WTC11 (cell line): ENCODE measurements at regions not wholly inside any gene's neighbourhood (a gene's known extent, or its start where the extent isn't known, plus 50 kb on each side); places are given as distances from the start of the nearest gene placed in this dataset.

Experiments used
- ATAC-seq: fragments of 200-7000 bp; cut with Tn5 transposase; 2 replicates; pipeline ENCODE4 v1.10.0; 2021; ENCODE audit warnings: mild to moderate bottlenecking, moderate library complexity
- CTCF ChIA-PET: fragments of 300-600 bp; sonication (Branson Sonifier 250); formaldehyde crosslinking; loops from one replicate; lab custom pipeline; 2021; ENCODE audit warnings: antibody characterized with exemption; lab: Charles Lee
- POLR2A ChIA-PET: fragments of 350-600 bp; sonication (Branson Sonifier 250); formaldehyde crosslinking; loops from one replicate; lab custom pipeline; 2021; ENCODE audit warnings: antibody characterized with exemption; lab: Charles Lee
- DNase-seq: peaks from one replicate; pipeline ENCODE4 v3.0.0; 2021; ENCODE audit warnings: low spot score
- H3K27ac Mint-ChIP-seq: 2 replicates; pipeline ENCODE4 v1.8.0; 2021; ENCODE audit warnings: mixed read lengths
- H3K27me3 Mint-ChIP-seq: 2 replicates; pipeline ENCODE4 v1.8.0; 2021; ENCODE audit warnings: low read depth, mild to moderate bottlenecking, moderate library complexity, mixed read lengths
- H3K36me3 Mint-ChIP-seq: 2 replicates; pipeline ENCODE4 v1.8.0; 2021; ENCODE audit warnings: mixed read lengths
- H3K4me1 Mint-ChIP-seq: 2 replicates; pipeline ENCODE4 v1.8.0; 2022; ENCODE audit warnings: mixed read lengths
- H3K4me3 Mint-ChIP-seq: 2 replicates; pipeline ENCODE4 v1.8.0; 2021; ENCODE audit warnings: mild to moderate bottlenecking, moderate library complexity, mixed read lengths
- H3K9me3 Mint-ChIP-seq: 2 replicates; pipeline ENCODE4 v1.8.0; 2021; ENCODE audit warnings: mixed read lengths
- ATF3 ChIP-seq: sonication (generic); formaldehyde crosslinking; conservative IDR thresholded peaks from 2 replicates; pipeline ENCODE4 v1.8.1; 2022; ENCODE audit warnings: mild to moderate bottlenecking, missing genetic modification reagents
- CTCF ChIP-seq: fragments of 200-600 bp; IDR thresholded peaks from 2 replicates; pipeline ENCODE4 v1.8.0; 2022; ENCODE audit warnings: antibody characterized with exemption
- ELF4 ChIP-seq: sonication (generic); formaldehyde crosslinking; IDR thresholded peaks from 2 replicates; pipeline ENCODE4 v1.8.1; 2022; ENCODE audit warnings: low read depth, mild to moderate bottlenecking, moderate library complexity, missing genetic modification reagents
- EMX1 ChIP-seq: fragments of 250-450 bp; sonication (Bioruptor Pico); IDR thresholded peaks from 2 replicates; pipeline ENCODE4 v1.8.0; 2021; ENCODE audit warnings: mild to moderate bottlenecking
- GTF2I ChIP-seq: fragments of 250-450 bp; sonication (Bioruptor Pico); conservative IDR thresholded peaks from 2 replicates; pipeline ENCODE4 v1.4.0; 2021; ENCODE audit warnings: mild to moderate bottlenecking
- MLX ChIP-seq: sonication (generic); formaldehyde crosslinking; IDR thresholded peaks from 2 replicates; pipeline ENCODE4 v1.8.1; 2023; ENCODE audit warnings: mild to moderate bottlenecking, missing genetic modification reagents, moderate library complexity
- NFE2L1 ChIP-seq: sonication (generic); formaldehyde crosslinking; IDR thresholded peaks from 2 replicates; pipeline ENCODE4 v1.8.1; 2023; ENCODE audit warnings: missing genetic modification reagents
- NFYB ChIP-seq: sonication (generic); formaldehyde crosslinking; conservative IDR thresholded peaks from 2 replicates; pipeline ENCODE4 v1.8.0; 2022; ENCODE audit warnings: low read depth, missing genetic modification reagents
- NR2C2 ChIP-seq: sonication (generic); formaldehyde crosslinking; IDR thresholded peaks from 2 replicates; pipeline ENCODE4 v1.8.0; 2022; ENCODE audit warnings: mild to moderate bottlenecking, missing genetic modification reagents
- OVOL2 ChIP-seq: fragments of 250-450 bp; sonication (Bioruptor Pico); IDR thresholded peaks from 2 replicates; pipeline ENCODE4 v1.9.0; 2021; ENCODE audit warnings: mild to moderate bottlenecking, borderline replicate concordance
- RORB ChIP-seq: fragments of 250-450 bp; sonication (Bioruptor Pico); IDR thresholded peaks from 2 replicates; pipeline ENCODE4 v1.9.0; 2021; ENCODE audit warnings: mild to moderate bottlenecking
- SMAD3 ChIP-seq: sonication (generic); formaldehyde crosslinking; IDR thresholded peaks from 2 replicates; pipeline ENCODE4 v1.8.0; 2022; ENCODE audit warnings: missing genetic modification reagents, mild to moderate bottlenecking, borderline replicate concordance
- SMAD4 ChIP-seq: sonication (generic); formaldehyde crosslinking; IDR thresholded peaks from 2 replicates; pipeline ENCODE4 v1.8.0; 2022; ENCODE audit warnings: mild to moderate bottlenecking, missing genetic modification reagents
- ZBTB21 ChIP-seq: sonication (generic); formaldehyde crosslinking; IDR thresholded peaks from 2 replicates; pipeline ENCODE4 v1.8.1; 2023; ENCODE audit warnings: mild to moderate bottlenecking, missing genetic modification reagents, borderline replicate concordance
- ZNF219 ChIP-seq: sonication (generic); formaldehyde crosslinking; IDR thresholded peaks from 2 replicates; pipeline ENCODE4 v1.8.0; 2023; ENCODE audit warnings: missing genetic modification reagents, mild to moderate bottlenecking, borderline replicate concordance
- ZNF263 ChIP-seq: sonication (generic); formaldehyde crosslinking; IDR thresholded peaks from 2 replicates; pipeline ENCODE4 v1.8.1; 2022; ENCODE audit warnings: low read depth, mild to moderate bottlenecking, moderate library complexity, missing genetic modification reagents
- ZNF416 ChIP-seq: fragments of 250-450 bp; sonication (Bioruptor Pico); IDR thresholded peaks from 2 replicates; pipeline ENCODE4 v1.9.0; 2021; ENCODE audit warnings: mild to moderate bottlenecking, inconsistent platforms
- ZNF423 ChIP-seq: fragments of 250-450 bp; sonication (Bioruptor Pico); IDR thresholded peaks from 2 replicates; pipeline ENCODE4 v2.1.2; 2022; ENCODE audit warnings: mild to moderate bottlenecking, moderate library complexity
- ZNF671 ChIP-seq: fragments of 250-450 bp; sonication (Bioruptor Pico); IDR thresholded peaks from 2 replicates; pipeline ENCODE4 v1.8.0; 2021; ENCODE audit warnings: mild to moderate bottlenecking
- ZSCAN18 ChIP-seq: fragments of 250-450 bp; sonication (Bioruptor Pico); IDR thresholded peaks from 2 replicates; pipeline ENCODE4 v2.1.2; 2022; ENCODE audit warnings: mild to moderate bottlenecking, moderate library complexity
- TF ChIP-seq, protein P1 (sequence below): sonication (generic); formaldehyde crosslinking; IDR thresholded peaks from 2 replicates; pipeline ENCODE4 v1.8.0; 2022; ENCODE audit warnings: mild to moderate bottlenecking, missing genetic modification reagents
- TF ChIP-seq, protein P2 (sequence below): fragments of 250-450 bp; sonication (Bioruptor Pico); IDR thresholded peaks from 2 replicates; pipeline ENCODE4 v1.9.0; 2021; ENCODE audit warnings: moderate library complexity, mild to moderate bottlenecking, inconsistent platforms, borderline replicate concordance
- TF ChIP-seq, protein P3 (sequence below): sonication (generic); formaldehyde crosslinking; IDR thresholded peaks from 2 replicates; pipeline ENCODE4 v1.8.1; 2023; ENCODE audit warnings: mild to moderate bottlenecking, moderate library complexity, missing genetic modification reagents
- TF ChIP-seq, protein P4 (sequence below): sonication (generic); formaldehyde crosslinking; IDR thresholded peaks from 2 replicates; pipeline ENCODE4 v1.8.1; 2022; ENCODE audit warnings: missing genetic modification reagents, borderline replicate concordance
- TF ChIP-seq, protein P5 (sequence below): fragments of 250-450 bp; sonication (Bioruptor Pico); IDR thresholded peaks from 2 replicates; pipeline ENCODE4 v1.8.0; 2021; ENCODE audit warnings: mild to moderate bottlenecking

- ChIA-PET CTCF (no interaction called here), POLR2A (no interaction called here)
- Mint-ChIP-seq H3K9me3 (peaks cover 58% of the 10 kb centered on the region), H3K36me3 (0 out of 2 replicates have a peak, but pooled peaks cover 3% of the 10 kb centered on the region), H3K27ac (no peak overlapping the region), H3K4me3 (no peak overlapping the region), H3K4me1 (no peaks in the 10 kb centered on the region), H3K27me3 (0 out of 2 replicates have a peak, but pooled peaks cover 3% of the 10 kb centered on the region)
- DNase-seq (no peak), ATAC-seq (no peak)
- no peak for TF ChIP-seq RORB (CRISPR knock-in tag)
- no peak for TF ChIP-seq EMX1
- TF ChIP-seq, protein P1, sequence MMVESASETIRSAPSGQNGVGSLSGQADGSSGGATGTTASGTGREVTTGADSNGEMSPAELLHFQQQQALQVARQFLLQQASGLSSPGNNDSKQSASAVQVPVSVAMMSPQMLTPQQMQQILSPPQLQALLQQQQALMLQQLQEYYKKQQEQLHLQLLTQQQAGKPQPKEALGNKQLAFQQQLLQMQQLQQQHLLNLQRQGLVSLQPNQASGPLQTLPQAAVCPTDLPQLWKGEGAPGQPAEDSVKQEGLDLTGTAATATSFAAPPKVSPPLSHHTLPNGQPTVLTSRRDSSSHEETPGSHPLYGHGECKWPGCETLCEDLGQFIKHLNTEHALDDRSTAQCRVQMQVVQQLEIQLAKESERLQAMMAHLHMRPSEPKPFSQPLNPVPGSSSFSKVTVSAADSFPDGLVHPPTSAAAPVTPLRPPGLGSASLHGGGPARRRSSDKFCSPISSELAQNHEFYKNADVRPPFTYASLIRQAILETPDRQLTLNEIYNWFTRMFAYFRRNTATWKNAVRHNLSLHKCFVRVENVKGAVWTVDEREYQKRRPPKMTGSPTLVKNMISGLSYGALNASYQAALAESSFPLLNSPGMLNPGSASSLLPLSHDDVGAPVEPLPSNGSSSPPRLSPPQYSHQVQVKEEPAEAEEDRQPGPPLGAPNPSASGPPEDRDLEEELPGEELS (CRISPR knock-in tag), result no peak
- TF ChIP-seq ZNF423 (CRISPR knock-in tag), result no peak
- no peak for TF ChIP-seq SMAD3
- no peak for TF ChIP-seq MLX (CRISPR knock-in tag)
- TF ChIP-seq, protein P2, sequence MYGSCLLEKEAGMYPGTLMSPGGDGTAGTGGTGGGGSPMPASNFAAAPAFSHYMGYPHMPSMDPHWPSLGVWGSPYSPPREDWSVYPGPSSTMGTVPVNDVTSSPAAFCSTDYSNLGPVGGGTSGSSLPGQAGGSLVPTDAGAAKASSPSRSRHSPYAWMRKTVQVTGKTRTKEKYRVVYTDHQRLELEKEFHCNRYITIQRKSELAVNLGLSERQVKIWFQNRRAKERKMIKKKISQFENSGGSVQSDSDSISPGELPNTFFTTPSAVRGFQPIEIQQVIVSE, result no peak
- TF ChIP-seq OVOL2 (CRISPR knock-in tag), result no peak
- TF ChIP-seq ZBTB21, result no peak
- TF ChIP-seq SMAD4 (CRISPR knock-in tag), result no peak
- no peak for TF ChIP-seq NR2C2 (CRISPR knock-in tag)
Observed at GRCh38 chr3:5312290-5312689, 124.8 kb downstream of the EDEM1 start.

GRCh38 chr3:5314897-5315296, 127.4 kb downstream of the EDEM1 start:
- ChIA-PET POLR2A (no interaction called here), CTCF (no interaction called here)
- no peak overlapping the region for H3K4me3 Mint-ChIP-seq
- H3K9me3 Mint-ChIP-seq, result peaks cover 68% of the 10 kb centered on the region
- H3K27ac Mint-ChIP-seq, result no peak overlapping the region
- DNase-seq (no peak), ATAC-seq (no peak)
- no peaks in the 10 kb centered on the region; the same call in 1 of the 2 replicates for H3K4me1 Mint-ChIP-seq
- H3K36me3 Mint-ChIP-seq, result peaks cover 14% of the 10 kb centered on the region
- peaks cover 3% of the 10 kb centered on the region; the same call in 1 of the 2 replicates for H3K27me3 Mint-ChIP-seq
- TF ChIP-seq ZNF219 (CRISPR knock-in tag), result no peak
- TF ChIP-seq ZNF416 (CRISPR knock-in tag), result no peak
- TF ChIP-seq ZSCAN18 (CRISPR knock-in tag), result no peak
- no peak for TF ChIP-seq GTF2I (CRISPR knock-in tag)
- no peak for TF ChIP-seq ELF4
- no peak for TF ChIP-seq CTCF
- no peak for TF ChIP-seq ZNF263
- TF ChIP-seq, protein P3, sequence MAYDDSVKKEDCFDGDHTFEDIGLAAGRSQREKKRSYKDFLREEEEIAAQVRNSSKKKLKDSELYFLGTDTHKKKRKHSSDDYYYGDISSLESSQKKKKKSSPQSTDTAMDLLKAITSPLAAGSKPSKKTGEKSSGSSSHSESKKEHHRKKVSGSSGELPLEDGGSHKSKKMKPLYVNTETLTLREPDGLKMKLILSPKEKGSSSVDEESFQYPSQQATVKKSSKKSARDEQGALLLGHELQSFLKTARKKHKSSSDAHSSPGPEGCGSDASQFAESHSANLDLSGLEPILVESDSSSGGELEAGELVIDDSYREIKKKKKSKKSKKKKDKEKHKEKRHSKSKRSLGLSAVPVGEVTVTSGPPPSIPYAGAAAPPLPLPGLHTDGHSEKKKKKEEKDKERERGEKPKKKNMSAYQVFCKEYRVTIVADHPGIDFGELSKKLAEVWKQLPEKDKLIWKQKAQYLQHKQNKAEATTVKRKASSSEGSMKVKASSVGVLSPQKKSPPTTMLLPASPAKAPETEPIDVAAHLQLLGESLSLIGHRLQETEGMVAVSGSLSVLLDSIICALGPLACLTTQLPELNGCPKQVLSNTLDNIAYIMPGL (CRISPR knock-in tag), result no peak
- no peak for TF ChIP-seq ATF3 (CRISPR knock-in tag)
- TF ChIP-seq RORB (CRISPR knock-in tag), result no peak
- no peak for TF ChIP-seq NFE2L1 (CRISPR knock-in tag)
- TF ChIP-seq, protein P4, sequence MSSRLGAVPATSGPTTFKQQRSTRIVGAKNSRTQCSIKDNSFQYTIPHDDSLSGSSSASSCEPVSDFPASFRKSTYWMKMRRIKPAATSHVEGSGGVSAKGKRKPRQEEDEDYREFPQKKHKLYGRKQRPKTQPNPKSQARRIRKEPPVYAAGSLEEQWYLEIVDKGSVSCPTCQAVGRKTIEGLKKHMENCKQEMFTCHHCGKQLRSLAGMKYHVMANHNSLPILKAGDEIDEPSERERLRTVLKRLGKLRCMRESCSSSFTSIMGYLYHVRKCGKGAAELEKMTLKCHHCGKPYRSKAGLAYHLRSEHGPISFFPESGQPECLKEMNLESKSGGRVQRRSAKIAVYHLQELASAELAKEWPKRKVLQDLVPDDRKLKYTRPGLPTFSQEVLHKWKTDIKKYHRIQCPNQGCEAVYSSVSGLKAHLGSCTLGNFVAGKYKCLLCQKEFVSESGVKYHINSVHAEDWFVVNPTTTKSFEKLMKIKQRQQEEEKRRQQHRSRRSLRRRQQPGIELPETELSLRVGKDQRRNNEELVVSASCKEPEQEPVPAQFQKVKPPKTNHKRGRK (CRISPR knock-in tag), result no peak
- TF ChIP-seq, protein P5, sequence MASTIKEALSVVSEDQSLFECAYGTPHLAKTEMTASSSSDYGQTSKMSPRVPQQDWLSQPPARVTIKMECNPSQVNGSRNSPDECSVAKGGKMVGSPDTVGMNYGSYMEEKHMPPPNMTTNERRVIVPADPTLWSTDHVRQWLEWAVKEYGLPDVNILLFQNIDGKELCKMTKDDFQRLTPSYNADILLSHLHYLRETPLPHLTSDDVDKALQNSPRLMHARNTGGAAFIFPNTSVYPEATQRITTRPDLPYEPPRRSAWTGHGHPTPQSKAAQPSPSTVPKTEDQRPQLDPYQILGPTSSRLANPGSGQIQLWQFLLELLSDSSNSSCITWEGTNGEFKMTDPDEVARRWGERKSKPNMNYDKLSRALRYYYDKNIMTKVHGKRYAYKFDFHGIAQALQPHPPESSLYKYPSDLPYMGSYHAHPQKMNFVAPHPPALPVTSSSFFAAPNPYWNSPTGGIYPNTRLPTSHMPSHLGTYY (CRISPR knock-in tag), result no peak
- TF ChIP-seq ZNF671, result no peak
- TF ChIP-seq NFYB (CRISPR knock-in tag), result no peak
